Keratinocyte (primary cell): ENCODE measurements at regions not wholly inside any gene's neighbourhood (a gene's known extent, or its start where the extent isn't known, plus 50 kb on each side); places are given as distances from the start of the nearest gene placed in this dataset.

Experiments used
- DNase-seq: peaks from one replicate; pipeline ENCODE4 v3.0.0-alpha.2; 2011; ENCODE audit warnings: low read depth, missing footprints, low spot score
- FAIRE-seq: peaks from 2 replicates; lab custom pipeline; 2011; peaks lifted over from hg19 to GRCh38; lab: Jason Lieb, UNC
- H2AFZ ChIP-seq: 2 replicates; pipeline ENCODE4 v1.6.0; 2012; ENCODE audit warnings: low read length, control low read depth, inconsistent platforms; ENCODE audit not compliant: control insufficient read depth
- H3K27ac ChIP-seq: 2 replicates; pipeline ENCODE4 v1.5.1; 2011; ENCODE audit warnings: low read length; ENCODE audit not compliant: control insufficient read depth, insufficient read depth
- H3K27me3 ChIP-seq: 3 replicates; pipeline ENCODE4 v1.6.0; 2011; ENCODE audit warnings: low read length; ENCODE audit not compliant: control insufficient read depth, insufficient read depth; ENCODE audit errors: extremely low read depth
- H3K36me3 ChIP-seq, 2 experiments: 2 replicates in 1 of 2; 3 replicates in 1 of 2; pipeline ENCODE4 v1.5.1; 2011; ENCODE audit warnings: low read length in 2 of 2, mild to moderate bottlenecking in 1 of 2; ENCODE audit not compliant: control insufficient read depth in 2 of 2, insufficient read depth in 2 of 2; ENCODE audit errors: extremely low read depth in 1 of 2
- H3K4me1 ChIP-seq: 3 replicates; pipeline ENCODE4 v1.5.1; 2011; ENCODE audit warnings: low read length; ENCODE audit not compliant: control insufficient read depth, insufficient read depth; ENCODE audit errors: extremely low read depth
- H3K4me2 ChIP-seq: 3 replicates; pipeline ENCODE4 v1.6.0; 2011; ENCODE audit warnings: low read depth, low read length; ENCODE audit not compliant: control insufficient read depth, insufficient read depth; ENCODE audit errors: extremely low read depth
- H3K4me3 ChIP-seq, 3 experiments: fragments of 200-600 bp in 1 of 3; sonication (generic) in 1 of 3; 2 replicates in 2 of 3; 3 replicates in 1 of 3; pipeline ENCODE4 v1.5.1; 2011 to 2016; ENCODE audit warnings: low read length in 3 of 3, mild to moderate bottlenecking in 3 of 3, control low read depth in 2 of 3, inconsistent platforms in 1 of 3, low read depth in 1 of 3, mixed read lengths in 1 of 3, mixed run types in 1 of 3, moderate library complexity in 1 of 3; ENCODE audit not compliant: control insufficient read depth in 2 of 3, insufficient read depth in 2 of 3; ENCODE audit errors: extremely low read depth in 1 of 3
- H3K79me2 ChIP-seq: 2 replicates; pipeline ENCODE4 v1.6.0; 2012; ENCODE audit warnings: low read length; ENCODE audit not compliant: control insufficient read depth, insufficient read depth
- H3K9ac ChIP-seq: 3 replicates; pipeline ENCODE4 v1.6.0; 2011; ENCODE audit warnings: low read length; ENCODE audit not compliant: control insufficient read depth, insufficient read depth; ENCODE audit errors: extremely low read depth
- H3K9me1 ChIP-seq: 3 replicates; pipeline ENCODE4 v1.6.0; 2011; ENCODE audit warnings: low read length; ENCODE audit not compliant: control insufficient read depth, insufficient read depth; ENCODE audit errors: extremely low read depth
- H3K9me3 ChIP-seq: 2 replicates; pipeline ENCODE4 v1.5.1; 2012; ENCODE audit warnings: low read depth, low read length; ENCODE audit not compliant: control insufficient read depth
- H4K20me1 ChIP-seq: 3 replicates; pipeline ENCODE4 v1.6.0; 2011; ENCODE audit warnings: low read length; ENCODE audit not compliant: control insufficient read depth, insufficient read depth; ENCODE audit errors: extremely low read depth
- EZH2 ChIP-seq: IDR thresholded peaks from one replicate; pipeline ENCODE4 v1.6.1; 2012; ENCODE audit warnings: inconsistent platforms, mild to moderate bottlenecking, low read length, moderate library complexity
- dilution Hi-C: fragments of 300-500 bp; cut with MboI; formaldehyde crosslinking; loops from one replicate; pipeline ENCODE4 v1.7.0; 2020; ENCODE audit warnings: low sequenced_read_pairs; ENCODE audit not compliant: extremely low pct_ligation_motif_present
- TF ChIP-seq, protein P1 (sequence below), 3 experiments: IDR thresholded peaks in 1 of 3; conservative IDR thresholded peaks in 1 of 3; optimal IDR thresholded peaks in 1 of 3; 2 replicates in 2 of 3; 3 replicates in 1 of 3; pipeline versions ENCODE3 to v1.5.1; 2011; ENCODE audit warnings: low read length in 3 of 3, mild to moderate bottlenecking in 3 of 3, moderate library complexity in 2 of 3, control low read depth in 1 of 3, inconsistent platforms in 1 of 3; ENCODE audit not compliant: insufficient read depth in 2 of 3; ENCODE audit errors: extremely low read depth in 1 of 3

GRCh38 chr11:111120696-111121302 is 124.7 kb upstream of the POU2AF2 start:
- Histone ChIP-seq H4K20me1 (no peaks in the 10 kb centered on the region), H3K4me3 (no peak overlapping the region), H3K4me2 (no peak overlapping the region), H3K27ac (no peak overlapping the region), H3K79me2 (no peaks in the 10 kb centered on the region), H3K4me1 (no peaks in the 10 kb centered on the region), H3K9ac (no peak overlapping the region), H3K9me3 (no peaks in the 10 kb centered on the region), H3K27me3 (peaks cover 4% of the 10 kb centered on the region), H3K36me3 (no peaks in the 10 kb centered on the region), H2AFZ (no peak overlapping the region), H3K9me1 (no peaks in the 10 kb centered on the region)
- no peak for DNase-seq
- dilution Hi-C loops = no loop called here
- TF ChIP-seq EZH2 = no peak
- TF ChIP-seq, protein P1, sequence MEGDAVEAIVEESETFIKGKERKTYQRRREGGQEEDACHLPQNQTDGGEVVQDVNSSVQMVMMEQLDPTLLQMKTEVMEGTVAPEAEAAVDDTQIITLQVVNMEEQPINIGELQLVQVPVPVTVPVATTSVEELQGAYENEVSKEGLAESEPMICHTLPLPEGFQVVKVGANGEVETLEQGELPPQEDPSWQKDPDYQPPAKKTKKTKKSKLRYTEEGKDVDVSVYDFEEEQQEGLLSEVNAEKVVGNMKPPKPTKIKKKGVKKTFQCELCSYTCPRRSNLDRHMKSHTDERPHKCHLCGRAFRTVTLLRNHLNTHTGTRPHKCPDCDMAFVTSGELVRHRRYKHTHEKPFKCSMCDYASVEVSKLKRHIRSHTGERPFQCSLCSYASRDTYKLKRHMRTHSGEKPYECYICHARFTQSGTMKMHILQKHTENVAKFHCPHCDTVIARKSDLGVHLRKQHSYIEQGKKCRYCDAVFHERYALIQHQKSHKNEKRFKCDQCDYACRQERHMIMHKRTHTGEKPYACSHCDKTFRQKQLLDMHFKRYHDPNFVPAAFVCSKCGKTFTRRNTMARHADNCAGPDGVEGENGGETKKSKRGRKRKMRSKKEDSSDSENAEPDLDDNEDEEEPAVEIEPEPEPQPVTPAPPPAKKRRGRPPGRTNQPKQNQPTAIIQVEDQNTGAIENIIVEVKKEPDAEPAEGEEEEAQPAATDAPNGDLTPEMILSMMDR (optimal IDR thresholded peaks at IDR 0.05 in 1 of 3, IDR thresholded peaks at IDR 0.05 in 1 of 3, conservative IDR thresholded peaks at IDR 0.05 in 1 of 3; ENCODE audit: extremely low read depth in 1 of 3, insufficient read depth in 2 of 3, low read length in 3 of 3) = no peak
- FAIRE-seq = no peak

- no peaks in the 10 kb centered on the region for H3K36me3 ChIP-seq
- H3K9ac ChIP-seq = no peak overlapping the region
- no peak overlapping the region for H3K27ac ChIP-seq
- dilution Hi-C loops = no loop called here
- no peaks in the 10 kb centered on the region for H3K4me1 ChIP-seq
- TF ChIP-seq, protein P1 (optimal IDR thresholded peaks at IDR 0.05 in 1 of 3, IDR thresholded peaks at IDR 0.05 in 1 of 3, conservative IDR thresholded peaks at IDR 0.05 in 1 of 3; ENCODE audit: extremely low read depth in 1 of 3, insufficient read depth in 2 of 3, low read length in 3 of 3) = no peak
- no peak for TF ChIP-seq EZH2
- H3K4me3 ChIP-seq = no peak overlapping the region
- FAIRE-seq = no peak
- no peaks in the 10 kb centered on the region for H3K9me1 ChIP-seq
- H3K27me3 ChIP-seq = peaks cover 4% of the 10 kb centered on the region
- H3K79me2 ChIP-seq = no peaks in the 10 kb centered on the region
- DNase-seq = no peak
- H4K20me1 ChIP-seq = no peaks in the 10 kb centered on the region
- H2AFZ ChIP-seq = no peak overlapping the region
- H3K4me2 ChIP-seq = no peak overlapping the region
- H3K9me3 ChIP-seq = no peaks in the 10 kb centered on the region
Observed at GRCh38 chr11:111120161-111120560, 125.4 kb upstream of the POU2AF2 start.
